ENCODE measurements at regions not wholly inside any gene's neighbourhood (a gene's known extent, or its start where the extent isn't known, plus 50 kb on each side); places are given as distances from the start of the nearest gene placed in this dataset.

- Mint-ChIP-seq H3K4me1 (ENCODE audit: unreplicated experiment) (no peaks in the 10 kb centered on the region), H3K36me3 (ENCODE audit: unreplicated experiment) (no peaks in the 10 kb centered on the region), H3K27ac (ENCODE audit: unreplicated experiment) (no peak overlapping the region), H3K4me3 (ENCODE audit: unreplicated experiment) (no peak overlapping the region), H3K9me3 (ENCODE audit: unreplicated experiment) (peaks cover 7% of the 10 kb centered on the region), H3K27me3 (ENCODE audit: unreplicated experiment) (peaks cover 8% of the 10 kb centered on the region)
- DNase-seq (ENCODE audit: extremely low spot score, unreplicated experiment), result no peak
- no peak for TF ChIP-seq CTCF (IDR thresholded peaks at IDR 0.05)
Observed at GRCh38 chr16:82506692-82507670, 119.8 kb upstream of the CDH13 start.

DNA sequence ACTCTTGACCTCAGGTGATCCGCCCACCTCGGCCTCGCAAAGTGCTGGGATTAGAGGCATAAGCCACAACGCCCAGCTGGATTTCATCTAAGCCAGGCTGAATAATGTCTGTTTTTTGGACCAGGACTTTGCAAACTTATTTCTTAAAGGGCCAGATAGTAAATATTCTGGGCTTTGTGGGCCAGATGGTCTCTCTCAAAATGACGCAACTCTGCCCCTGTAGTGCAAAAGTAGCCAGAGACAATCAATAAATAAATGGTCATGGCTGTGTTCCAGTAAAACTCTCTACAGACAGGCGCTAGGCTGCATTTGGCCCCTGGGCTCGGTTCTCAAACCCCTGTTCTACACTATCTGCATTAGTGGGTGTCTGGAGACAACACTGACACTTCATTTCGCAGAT, 121.9 kb upstream of the CDH13 start:
- DNase-seq (ENCODE audit: extremely low spot score, unreplicated experiment), result no peak
- peaks cover 7% of the 10 kb centered on the region for H3K9me3 Mint-ChIP-seq (ENCODE audit: unreplicated experiment)
- no peak overlapping the region for H3K27ac Mint-ChIP-seq (ENCODE audit: unreplicated experiment)
- H3K36me3 Mint-ChIP-seq (ENCODE audit: unreplicated experiment), result no peaks in the 10 kb centered on the region
- no peak overlapping the region for H3K4me3 Mint-ChIP-seq (ENCODE audit: unreplicated experiment)
- H3K4me1 Mint-ChIP-seq (ENCODE audit: unreplicated experiment), result no peaks in the 10 kb centered on the region
- TF ChIP-seq CTCF (IDR thresholded peaks at IDR 0.05), result no peak
- peaks cover 9% of the 10 kb centered on the region for H3K27me3 Mint-ChIP-seq (ENCODE audit: unreplicated experiment)

- Mint-ChIP-seq H3K4me1 (ENCODE audit: unreplicated experiment) (no peaks in the 10 kb centered on the region), H3K27me3 (ENCODE audit: unreplicated experiment) (peaks cover 18% of the 10 kb centered on the region), H3K4me3 (ENCODE audit: unreplicated experiment) (no peak overlapping the region), H3K9me3 (ENCODE audit: unreplicated experiment) (no peaks in the 10 kb centered on the region), H3K27ac (ENCODE audit: unreplicated experiment) (no peak overlapping the region), H3K36me3 (ENCODE audit: unreplicated experiment) (no peaks in the 10 kb centered on the region)
- no peak for DNase-seq (ENCODE audit: extremely low spot score, unreplicated experiment)
- no peak for TF ChIP-seq CTCF (IDR thresholded peaks at IDR 0.05)
Observed at GRCh38 chr16:82499302-82499701, 127.5 kb upstream of the CDH13 start.

GRCh38 chr16:82497139-82497538, 129.6 kb upstream of the CDH13 start:
- no peak overlapping the region for H3K27ac Mint-ChIP-seq (ENCODE audit: unreplicated experiment)
- peaks cover 13% of the 10 kb centered on the region for H3K27me3 Mint-ChIP-seq (ENCODE audit: unreplicated experiment)
- H3K9me3 Mint-ChIP-seq (ENCODE audit: unreplicated experiment), result no peaks in the 10 kb centered on the region
- H3K36me3 Mint-ChIP-seq (ENCODE audit: unreplicated experiment), result no peaks in the 10 kb centered on the region
- no peak overlapping the region for H3K4me3 Mint-ChIP-seq (ENCODE audit: unreplicated experiment)
- no peaks in the 10 kb centered on the region for H3K4me1 Mint-ChIP-seq (ENCODE audit: unreplicated experiment)
- no peak for DNase-seq (ENCODE audit: extremely low spot score, unreplicated experiment)
- no peak for TF ChIP-seq CTCF (IDR thresholded peaks at IDR 0.05)

DNA sequence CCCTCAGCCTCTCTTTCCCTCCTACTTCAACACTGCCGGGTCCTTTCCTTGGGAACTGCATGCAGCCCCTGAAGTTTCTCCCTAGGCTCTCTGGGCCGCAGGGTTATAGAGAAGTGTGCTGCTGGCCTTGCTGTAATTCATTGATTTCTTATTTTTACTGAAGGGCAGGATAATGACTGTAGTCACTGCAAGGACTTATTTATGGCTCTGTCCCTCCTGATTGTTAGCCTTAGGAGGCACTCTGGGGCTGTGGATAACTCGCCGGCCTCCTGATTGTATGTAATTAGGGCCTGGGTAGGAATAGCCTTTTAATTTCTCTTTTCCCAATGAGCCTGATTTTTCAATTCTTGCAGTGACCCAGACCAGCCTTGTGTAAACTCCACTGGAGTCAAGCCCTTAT, 138.3 kb upstream of the CDH13 start:
- H3K27ac Mint-ChIP-seq (ENCODE audit: unreplicated experiment), result no peak overlapping the region
- peaks cover 37% of the 10 kb centered on the region for H3K27me3 Mint-ChIP-seq (ENCODE audit: unreplicated experiment)
- no peak for TF ChIP-seq CTCF (IDR thresholded peaks at IDR 0.05)
- no peaks in the 10 kb centered on the region for H3K36me3 Mint-ChIP-seq (ENCODE audit: unreplicated experiment)
- no peak for DNase-seq (ENCODE audit: extremely low spot score, unreplicated experiment)
- no peak overlapping the region for H3K4me3 Mint-ChIP-seq (ENCODE audit: unreplicated experiment)
- no peaks in the 10 kb centered on the region for H3K9me3 Mint-ChIP-seq (ENCODE audit: unreplicated experiment)
- no peaks in the 10 kb centered on the region for H3K4me1 Mint-ChIP-seq (ENCODE audit: unreplicated experiment)

Measured in osteocyte (in vitro differentiated cells).